CD8-positive, alpha-beta memory T cell (primary cell): ENCODE measurements at regions not wholly inside any gene's neighbourhood (a gene's known extent, or its start where the extent isn't known, plus 50 kb on each side); places are given as distances from the start of the nearest gene placed in this dataset.
A peak's percentile ranks its signal among the peaks of the same experiment; 100 is the strongest.
"Not testable (repeated sequence)": the region's sequence is repeated elsewhere in the genome, so short reads cannot be mapped to it uniquely, and the experiment has no call there.

ENCODE experiments used
- CTCF ChIA-PET: fragments of 350-600 bp; sonication (Branson Sonifier 250); formaldehyde crosslinking; loops from one replicate; lab custom pipeline; 2021; ENCODE audit warnings: antibody characterized with exemption; lab: Charles Lee
- POLR2A ChIA-PET: fragments of 350-600 bp; sonication (Branson Sonifier 250); formaldehyde crosslinking; loops from one replicate; lab custom pipeline; 2021; ENCODE audit warnings: antibody characterized with exemption; lab: Charles Lee
- DNase-seq, 5 donors: peaks; one replicate each; pipeline versions ENCODE4 v3.0.0 to v3.0.0-alpha.2; 2020 to 2022; ENCODE audit warnings: mixed read lengths in 1 of 5
- H3K27ac ChIP-seq: one replicate; pipeline ENCODE4 v1.7.0; 2013; ENCODE audit warnings: low read depth, mild to moderate bottlenecking, low read length, moderate library complexity
- H3K27me3 ChIP-seq: 2 replicates; pipeline ENCODE4 v1.7.0; 2013; ENCODE audit warnings: low read length, mild to moderate bottlenecking; ENCODE audit not compliant: insufficient read depth, poor library complexity, severe bottlenecking
- H3K36me3 ChIP-seq: 2 replicates; pipeline ENCODE4 v1.7.0; 2013; ENCODE audit warnings: mild to moderate bottlenecking, low read length, moderate library complexity; ENCODE audit not compliant: insufficient read depth
- H3K4me1 ChIP-seq: 2 replicates; pipeline ENCODE4 v1.7.0; 2013; ENCODE audit warnings: mild to moderate bottlenecking, low read length, moderate library complexity; ENCODE audit not compliant: insufficient read depth
- H3K4me3 ChIP-seq: 2 replicates; pipeline ENCODE4 v1.7.0; 2013; ENCODE audit warnings: mild to moderate bottlenecking, low read length
- H3K9me3 ChIP-seq: 2 replicates; pipeline ENCODE4 v1.7.0; 2013; ENCODE audit warnings: mild to moderate bottlenecking, low read length
- H3K27ac Mint-ChIP-seq, 8 donors: one replicate each; pipeline ENCODE4 v1.8.0; 2020 to 2021; ENCODE audit warnings: mixed read lengths in 8 of 8, mild to moderate bottlenecking in 6 of 8, inconsistent platforms in 3 of 8, moderate library complexity in 3 of 8
- H3K27me3 Mint-ChIP-seq, 2 donors: one replicate each; pipeline ENCODE4 v1.8.0; 2020 to 2021; ENCODE audit warnings: mixed read lengths in 2 of 2, mild to moderate bottlenecking in 1 of 2, moderate library complexity in 1 of 2
- H3K36me3 Mint-ChIP-seq, 3 donors: one replicate each; pipeline ENCODE4 v1.8.0; 2020 to 2021; ENCODE audit warnings: mixed read lengths in 3 of 3, inconsistent platforms in 1 of 3, mild to moderate bottlenecking in 1 of 3
- H3K4me1 Mint-ChIP-seq, 3 donors: one replicate each; pipeline ENCODE4 v1.8.0; 2020 to 2021; ENCODE audit warnings: mixed read lengths in 3 of 3, inconsistent platforms in 1 of 3, mild to moderate bottlenecking in 1 of 3
- H3K4me3 Mint-ChIP-seq, 7 donors: one replicate each; pipeline ENCODE4 v1.8.0; 2020 to 2021; ENCODE audit warnings: mixed read lengths in 7 of 7, mild to moderate bottlenecking in 6 of 7, moderate library complexity in 4 of 7, inconsistent platforms in 2 of 7
- H3K9me3 Mint-ChIP-seq, 5 donors: one replicate each; pipeline ENCODE4 v1.8.0; 2020 to 2022; ENCODE audit warnings: mixed read lengths in 5 of 5, mild to moderate bottlenecking in 3 of 5, moderate library complexity in 2 of 5, inconsistent platforms in 1 of 5

DNA sequence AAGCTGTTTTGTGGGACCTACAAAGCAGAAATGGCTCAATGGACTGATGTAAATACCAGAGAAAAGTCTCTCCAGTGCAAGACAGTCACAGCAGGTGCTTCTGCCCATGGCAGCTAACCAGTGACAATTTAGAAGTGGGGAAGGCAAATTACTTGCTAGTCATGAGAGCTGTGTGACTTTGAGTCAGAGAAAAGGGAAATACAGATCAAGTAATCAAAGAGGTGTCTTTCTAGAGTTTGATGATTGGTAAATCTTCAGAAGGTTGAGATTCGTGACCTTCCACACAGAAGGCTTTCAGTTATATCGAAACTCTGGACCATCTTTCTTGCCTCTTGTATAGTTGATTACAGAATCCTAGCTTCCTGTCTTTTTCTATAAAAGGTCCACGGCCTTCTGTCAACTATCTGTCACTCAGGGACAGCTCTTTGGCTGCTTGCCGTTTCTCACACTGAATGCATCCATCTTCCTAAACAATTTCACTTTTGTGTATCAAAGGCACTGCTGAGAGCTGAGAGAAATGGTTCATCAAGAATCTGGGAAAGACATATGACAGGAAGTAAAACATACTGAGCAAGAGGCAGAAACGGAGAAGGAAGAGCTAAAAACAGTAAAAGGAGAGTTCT is 993.9 kb upstream of the ACO1 start:
- Mint-ChIP-seq H3K4me3 (peak overlapping the region in 3 of 7 donors; percentile 1 to 52 (median 6)), H3K27me3 (no peaks in the 10 kb centered on the region), H3K9me3 (no peaks in the 10 kb centered on the region), H3K4me1 (peaks cover 20 to 30% (median 26%) of the 10 kb centered on the region in 3 donors), H3K36me3 (peaks cover 0 to 2% (median 0%) of the 10 kb centered on the region in 3 donors), H3K27ac (peak overlapping the region in 3 of 8 donors; percentile 2 to 53 (median 23))
- ChIA-PET CTCF (interaction anchor here (1.3 kb wide), 1 partner anchor 95 kb away, joined by 3 read pairs; no protein-coding TSS in a partner anchor), POLR2A (no interaction called here)
- DNase-seq = no peak
- Histone ChIP-seq H3K4me1 (peaks cover 4% of the 10 kb centered on the region), H3K9me3 (no peaks in the 10 kb centered on the region), H3K36me3 (no peaks in the 10 kb centered on the region), H3K27me3 (no peaks in the 10 kb centered on the region), H3K27ac (no peak overlapping the region), H3K4me3 (no peak overlapping the region)

DNA sequence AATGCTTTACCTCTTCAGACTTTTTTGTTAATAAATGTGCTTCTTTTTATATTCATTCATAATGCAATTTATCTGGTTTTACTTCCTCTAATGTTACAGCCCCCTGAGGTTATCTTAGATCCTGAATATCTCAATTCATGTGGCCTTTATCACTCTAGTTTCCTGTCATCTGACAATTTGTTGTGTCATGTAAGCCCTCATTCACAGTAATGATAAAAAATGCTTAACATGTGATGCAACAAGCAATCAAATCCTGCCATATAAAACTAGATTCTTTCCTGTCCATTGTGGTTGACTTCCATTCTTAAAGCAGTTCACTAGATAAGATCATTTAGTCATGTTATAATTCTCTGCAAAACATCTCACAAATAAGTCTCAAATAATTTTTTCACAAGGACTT is 991.2 kb upstream of the ACO1 start:
- DNase-seq = no peak
- H3K4me3 Mint-ChIP-seq = no peak overlapping the region
- no peaks in the 10 kb centered on the region for H3K27me3 ChIP-seq
- H3K36me3 Mint-ChIP-seq = peaks cover 0 to 5% (median 0%) of the 10 kb centered on the region in 3 donors
- H3K27me3 Mint-ChIP-seq = no peaks in the 10 kb centered on the region
- no peak overlapping the region for H3K27ac ChIP-seq
- no peak overlapping the region for H3K4me3 ChIP-seq
- peaks cover 22 to 30% (median 26%) of the 10 kb centered on the region in 3 donors for H3K4me1 Mint-ChIP-seq
- no peaks in the 10 kb centered on the region for H3K9me3 Mint-ChIP-seq
- peak overlapping the region in 1 of 8 donors; percentile 31 for H3K27ac Mint-ChIP-seq
- CTCF ChIA-PET = no interaction called here
- H3K36me3 ChIP-seq = no peaks in the 10 kb centered on the region
- peaks cover 4% of the 10 kb centered on the region for H3K4me1 ChIP-seq
- no peaks in the 10 kb centered on the region for H3K9me3 ChIP-seq
- POLR2A ChIA-PET = no interaction called here

DNA sequence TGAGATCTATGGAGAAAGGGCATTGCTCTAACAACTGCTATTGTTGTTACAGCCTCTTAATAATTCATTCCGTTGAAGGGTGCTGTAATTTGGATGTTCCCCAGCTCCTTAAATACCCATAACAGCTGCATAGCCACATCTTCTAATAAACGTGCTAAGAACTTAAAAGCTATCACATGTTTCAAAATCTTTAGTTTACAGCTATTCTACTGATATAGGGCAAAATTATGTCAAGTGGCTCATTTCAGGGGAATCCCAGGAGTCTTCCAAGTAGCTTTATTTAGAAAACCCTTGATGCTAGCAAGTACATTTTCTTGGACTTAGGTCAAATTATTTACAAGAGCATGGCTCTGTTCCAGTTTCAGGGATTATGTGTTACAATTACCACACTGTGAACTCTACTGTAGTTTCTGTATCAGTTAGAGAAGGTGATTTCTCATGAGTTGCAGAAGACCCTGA is 990.4 kb upstream of the ACO1 start:
- Histone ChIP-seq H3K27ac (no peak overlapping the region), H3K27me3 (no peaks in the 10 kb centered on the region), H3K4me3 (no peak overlapping the region), H3K9me3 (no peaks in the 10 kb centered on the region), H3K36me3 (no peaks in the 10 kb centered on the region), H3K4me1 (peaks cover 4% of the 10 kb centered on the region)
- Mint-ChIP-seq H3K4me1 (peaks cover 22 to 30% (median 26%) of the 10 kb centered on the region in 3 donors), H3K36me3 (peaks cover 0 to 5% (median 0%) of the 10 kb centered on the region in 3 donors), H3K9me3 (no peaks in the 10 kb centered on the region), H3K27me3 (peaks cover 0 to 2% of the 10 kb centered on the region in 2 donors), H3K27ac (no peak overlapping the region), H3K4me3 (no peak overlapping the region)
- ChIA-PET POLR2A (no interaction called here), CTCF (no interaction called here)
- no peak for DNase-seq

DNA sequence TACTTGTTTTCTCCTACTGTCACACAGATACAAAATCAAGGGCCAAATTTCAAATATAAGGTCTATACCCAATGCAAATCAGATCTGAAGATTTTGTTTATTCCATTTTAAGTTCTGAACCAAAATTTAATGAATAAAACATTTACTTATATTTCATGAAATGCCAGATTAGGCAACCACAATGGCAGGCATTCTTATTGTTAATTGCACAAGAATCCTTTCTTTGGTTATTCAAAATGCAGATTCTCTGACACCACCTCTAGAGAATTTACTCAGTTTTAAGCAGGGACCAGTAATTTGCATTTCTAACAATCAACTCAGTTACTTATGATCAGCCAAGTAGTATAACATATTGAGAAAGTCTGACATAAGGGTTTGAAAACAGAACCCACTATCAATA is 972.4 kb upstream of the ACO1 start:
- Mint-ChIP-seq H3K4me3 (no peak overlapping the region), H3K27me3 (no peaks in the 10 kb centered on the region), H3K36me3 (peaks cover 0 to 14% (median 1%) of the 10 kb centered on the region in 3 donors), H3K4me1 (peaks cover 0 to 3% (median 3%) of the 10 kb centered on the region in 3 donors), H3K9me3 (peaks cover 0 to 5% (median 0%) of the 10 kb centered on the region in 5 donors), H3K27ac (no peak overlapping the region)
- POLR2A ChIA-PET = no interaction called here
- no peak for DNase-seq
- Histone ChIP-seq H3K9me3 (no peaks in the 10 kb centered on the region), H3K27me3 (no peaks in the 10 kb centered on the region), H3K4me3 (no peak overlapping the region), H3K36me3 (no peaks in the 10 kb centered on the region), H3K27ac (no peak overlapping the region), H3K4me1 (no peaks in the 10 kb centered on the region)
- CTCF ChIA-PET = no interaction called here

DNA sequence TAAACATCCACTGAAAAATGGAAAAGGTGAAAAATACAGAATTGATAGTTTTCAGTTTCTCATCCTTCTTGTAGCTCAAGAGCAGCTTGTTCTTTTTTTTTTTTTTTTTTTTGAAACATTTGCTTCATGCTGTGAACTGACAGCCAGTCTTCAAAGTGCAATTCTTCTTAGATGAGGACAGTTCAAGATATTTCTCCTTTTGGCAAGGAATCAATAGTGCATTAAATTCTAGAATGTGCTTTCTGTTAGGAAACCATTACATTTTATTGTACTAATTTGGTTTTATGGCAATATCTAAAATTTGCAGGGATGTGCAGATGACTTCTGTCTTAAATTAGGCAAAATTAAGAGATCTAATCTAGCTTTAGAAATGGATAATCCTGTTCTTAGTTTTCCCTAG is 969.3 kb upstream of the ACO1 start:
- CTCF ChIA-PET = no interaction called here
- no peak overlapping the region for H3K4me3 ChIP-seq
- H3K27ac Mint-ChIP-seq = no peak overlapping the region
- H3K4me1 ChIP-seq = no peaks in the 10 kb centered on the region
- H3K36me3 ChIP-seq = no peaks in the 10 kb centered on the region
- H3K27ac ChIP-seq = no peak overlapping the region
- POLR2A ChIA-PET = no interaction called here
- DNase-seq = no peak
- no peaks in the 10 kb centered on the region for H3K27me3 ChIP-seq
- peaks cover 0 to 3% (median 0%) of the 10 kb centered on the region in 3 donors for H3K4me1 Mint-ChIP-seq
- H3K4me3 Mint-ChIP-seq = no peak overlapping the region
- peaks cover 0 to 5% (median 0%) of the 10 kb centered on the region in 5 donors for H3K9me3 Mint-ChIP-seq
- no peaks in the 10 kb centered on the region for H3K9me3 ChIP-seq
- H3K36me3 Mint-ChIP-seq = peaks cover 0 to 20% (median 1%) of the 10 kb centered on the region in 3 donors
- H3K27me3 Mint-ChIP-seq = no peaks in the 10 kb centered on the region

DNA sequence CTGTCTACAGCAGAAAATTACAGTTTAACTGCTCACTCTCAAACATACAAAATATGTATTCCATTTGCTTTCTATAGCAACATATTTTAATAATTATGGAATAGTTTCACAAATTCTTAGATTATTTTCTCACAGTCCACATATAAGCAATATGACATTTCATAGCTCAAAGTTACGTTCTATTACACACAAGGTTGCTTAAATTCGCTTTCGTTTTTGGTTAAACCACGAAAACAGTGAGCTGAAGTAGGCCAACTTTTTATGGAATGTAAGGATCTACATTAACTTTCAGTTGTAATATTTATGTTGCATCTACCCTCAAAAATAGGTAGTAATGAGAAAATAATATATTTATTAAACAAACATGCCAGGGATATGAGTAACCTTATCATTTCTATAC is 966.0 kb upstream of the ACO1 start:
- Histone ChIP-seq H3K27ac (no peak overlapping the region), H3K36me3 (no peaks in the 10 kb centered on the region), H3K27me3 (no peaks in the 10 kb centered on the region), H3K4me1 (no peaks in the 10 kb centered on the region), H3K4me3 (no peak overlapping the region), H3K9me3 (no peaks in the 10 kb centered on the region)
- Mint-ChIP-seq H3K4me1 (peaks cover 0 to 3% (median 0%) of the 10 kb centered on the region in 3 donors), H3K27ac (no peak overlapping the region), H3K9me3 (no peaks in the 10 kb centered on the region), H3K27me3 (no peaks in the 10 kb centered on the region), H3K4me3 (no peak overlapping the region), H3K36me3 (peaks cover 0 to 13% (median 0%) of the 10 kb centered on the region in 3 donors)
- no peak for DNase-seq
- CTCF ChIA-PET = no interaction called here
- POLR2A ChIA-PET = no interaction called here

DNA sequence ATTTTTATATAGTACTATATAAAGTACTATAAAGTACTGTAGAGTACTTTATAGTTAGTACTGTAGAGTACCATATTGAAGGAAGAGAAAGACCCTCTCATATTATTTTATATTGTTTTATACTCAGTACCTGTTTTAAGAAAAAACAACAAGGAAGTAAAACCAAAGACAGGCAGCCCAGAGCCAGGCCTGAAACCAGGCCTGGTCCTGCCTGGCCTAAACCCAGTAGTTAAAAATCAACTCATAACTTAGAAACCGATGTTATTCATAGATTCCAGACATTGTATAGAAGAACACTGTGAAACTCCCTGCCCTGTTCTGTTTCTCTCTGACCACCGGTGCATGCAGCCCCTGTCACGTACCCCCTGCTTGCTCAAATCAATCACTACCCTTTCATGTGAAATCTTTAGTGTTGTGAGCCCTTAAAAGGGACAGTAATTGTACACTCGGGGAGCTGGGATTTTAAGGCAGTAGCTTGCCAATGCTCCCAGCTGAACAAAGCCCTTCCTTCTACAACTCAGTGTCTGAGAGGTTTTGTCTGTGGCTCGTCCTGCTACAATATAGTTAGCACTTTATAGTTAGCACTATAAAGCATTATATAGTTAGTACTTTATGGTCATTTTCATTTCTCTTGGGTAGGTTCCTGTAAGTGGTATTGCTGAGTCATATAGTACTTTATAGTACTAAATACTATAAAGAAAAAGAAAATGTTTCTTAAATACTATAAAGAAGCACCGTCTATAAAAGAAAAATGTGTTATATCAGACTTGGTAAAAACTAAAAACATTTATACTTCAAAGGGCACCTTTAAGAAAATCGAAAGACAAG is 940.6 kb upstream of the ACO1 start:
- H3K36me3 Mint-ChIP-seq, H3K9me3 Mint-ChIP-seq, H3K27me3 Mint-ChIP-seq, H3K27ac ChIP-seq, DNase-seq, POLR2A ChIA-PET, H3K27me3 ChIP-seq, H3K9me3 ChIP-seq, H3K36me3 ChIP-seq, H3K4me3 ChIP-seq, H3K4me1 ChIP-seq: not testable (repeated sequence)
- CTCF ChIA-PET = interaction anchor here (1.0 kb wide), 1 partner anchor 98 kb away, joined by 3 read pairs; no protein-coding TSS in a partner anchor
- H3K27ac Mint-ChIP-seq = peak overlapping the region in 1 of 8 donors; percentile 12
- H3K4me3 Mint-ChIP-seq = peak overlapping the region in 1 of 7 donors; percentile 9
- H3K4me1 Mint-ChIP-seq = peaks cover 0 to 12% (median 3%) of the 10 kb centered on the region in 3 donors

DNA sequence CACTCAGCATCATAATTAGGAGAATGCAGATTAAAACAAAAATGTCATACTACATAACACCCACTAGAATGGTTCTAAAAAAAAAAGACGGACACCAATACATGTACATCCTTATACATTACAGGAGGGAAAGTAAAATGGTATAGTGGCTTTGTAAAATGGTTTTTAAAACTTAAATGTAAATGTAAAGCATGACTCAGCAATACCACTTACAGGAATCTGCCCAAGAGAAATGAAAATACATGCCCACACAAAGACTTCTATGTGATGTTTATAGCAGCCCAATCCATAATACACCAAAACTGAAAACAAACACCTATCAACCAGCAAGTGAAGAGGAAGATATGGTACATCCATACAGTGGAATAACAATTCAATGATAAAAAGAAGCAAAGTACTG is 939.1 kb upstream of the ACO1 start:
- Mint-ChIP-seq H3K9me3 (no peaks in the 10 kb centered on the region), H3K27me3 (no peaks in the 10 kb centered on the region), H3K27ac (no peak overlapping the region), H3K36me3 (no peaks in the 10 kb centered on the region), H3K4me3 (no peak overlapping the region), H3K4me1 (peaks cover 5 to 20% (median 8%) of the 10 kb centered on the region in 3 donors)
- no peaks in the 10 kb centered on the region for H3K4me1 ChIP-seq
- no peaks in the 10 kb centered on the region for H3K36me3 ChIP-seq
- no peak overlapping the region for H3K27ac ChIP-seq
- POLR2A ChIA-PET = no interaction called here
- no peak overlapping the region for H3K4me3 ChIP-seq
- CTCF ChIA-PET = no interaction called here
- no peaks in the 10 kb centered on the region for H3K9me3 ChIP-seq
- DNase-seq = no peak
- no peaks in the 10 kb centered on the region for H3K27me3 ChIP-seq
